ENCODE measurements at regions not wholly inside any gene's neighbourhood (a gene's known extent, or its start where the extent isn't known, plus 50 kb on each side); places are given as distances from the start of the nearest gene placed in this dataset.
"Not testable (repeated sequence)": the region's sequence is repeated elsewhere in the genome, so short reads cannot be mapped to it uniquely, and the experiment has no call there.

DNA sequence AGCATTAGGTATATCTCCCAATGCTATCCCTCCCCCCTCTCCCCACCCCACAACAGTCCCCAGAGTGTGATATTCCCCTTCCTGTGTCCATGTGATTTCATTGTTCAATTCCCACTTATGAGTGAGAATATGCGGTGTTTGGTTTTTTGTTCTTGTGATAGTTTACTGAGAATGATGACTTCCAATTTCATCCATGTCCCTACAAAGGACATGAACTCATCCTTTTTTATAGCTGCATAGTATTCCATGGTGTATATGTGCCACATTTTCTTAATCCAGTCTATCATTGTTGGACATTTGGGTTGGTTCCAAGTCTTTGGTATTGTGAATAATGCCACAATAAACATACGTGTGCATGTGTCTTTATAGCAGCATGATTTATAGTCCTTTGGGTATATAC, 194.6 kb upstream of the WSB1 start:
- ATAC-seq (ENCODE audit: low FRiP score); DNase-seq; H3K27ac ChIP-seq (ENCODE audit: low read depth in 1 of 2, low read length in 2 of 2); H3K36me3 ChIP-seq (ENCODE audit: control insufficient read depth in 1 of 2, insufficient read depth in 2 of 2, low read length in 1 of 2); H3K9me3 ChIP-seq (ENCODE audit: control insufficient read depth, low read length); intact Hi-C loops (cut with DNase I); H3K27me3 ChIP-seq (ENCODE audit: control insufficient read depth in 1 of 2, insufficient read depth in 2 of 2, low read length in 1 of 2); H3K4me3 ChIP-seq (ENCODE audit: low read length in 2 of 2); H3K4me1 ChIP-seq (ENCODE audit: control insufficient read depth in 1 of 2, insufficient read depth in 2 of 2, low read length in 2 of 2): not testable (repeated sequence)
- 75 to 85% methylated on average over 2 of the region's 2 CpGs for WGBS, 2 donors

- H3K36me3 ChIP-seq (ENCODE audit: control insufficient read depth in 1 of 2, insufficient read depth in 2 of 2, low read length in 1 of 2); H3K27ac ChIP-seq (ENCODE audit: low read depth in 1 of 2, low read length in 2 of 2); DNase-seq; H3K27me3 ChIP-seq (ENCODE audit: control insufficient read depth in 1 of 2, insufficient read depth in 2 of 2, low read length in 1 of 2); H3K4me3 ChIP-seq (ENCODE audit: low read length in 2 of 2); H3K4me1 ChIP-seq (ENCODE audit: control insufficient read depth in 1 of 2, insufficient read depth in 2 of 2, low read length in 2 of 2); H3K9me3 ChIP-seq (ENCODE audit: control insufficient read depth, low read length); intact Hi-C loops (cut with DNase I); ATAC-seq (ENCODE audit: low FRiP score): not testable (repeated sequence)
- WGBS, 2 donors, result 88 to 89% methylated on average over 25 to 31 of the region's 31 CpGs
Measured at GRCh38 chr17:27104605-27105221, 189.2 kb upstream of the WSB1 start.

GRCh38 chr17:27105636-27106035, 188.3 kb upstream of the WSB1 start:
- H3K9me3 ChIP-seq (ENCODE audit: control insufficient read depth, low read length), result no peaks in the 10 kb centered on the region
- H3K4me1 ChIP-seq (ENCODE audit: control insufficient read depth in 1 of 2, insufficient read depth in 2 of 2, low read length in 2 of 2), result no peaks in the 10 kb centered on the region
- DNase-seq, result no peak
- no peak for ATAC-seq (ENCODE audit: low FRiP score)
- H3K27ac ChIP-seq (ENCODE audit: low read depth in 1 of 2, low read length in 2 of 2), result no peak overlapping the region
- no peaks in the 10 kb centered on the region for H3K36me3 ChIP-seq (ENCODE audit: control insufficient read depth in 1 of 2, insufficient read depth in 2 of 2, low read length in 1 of 2)
- no peak overlapping the region for H3K4me3 ChIP-seq (ENCODE audit: low read length in 2 of 2)
- H3K27me3 ChIP-seq (ENCODE audit: control insufficient read depth in 1 of 2, insufficient read depth in 2 of 2, low read length in 1 of 2), result no peaks in the 10 kb centered on the region
- 59 to 60% methylated on average over 3 of the region's 3 CpGs for WGBS, 2 donors
- intact Hi-C loops (cut with DNase I), result no loop called here

DNA sequence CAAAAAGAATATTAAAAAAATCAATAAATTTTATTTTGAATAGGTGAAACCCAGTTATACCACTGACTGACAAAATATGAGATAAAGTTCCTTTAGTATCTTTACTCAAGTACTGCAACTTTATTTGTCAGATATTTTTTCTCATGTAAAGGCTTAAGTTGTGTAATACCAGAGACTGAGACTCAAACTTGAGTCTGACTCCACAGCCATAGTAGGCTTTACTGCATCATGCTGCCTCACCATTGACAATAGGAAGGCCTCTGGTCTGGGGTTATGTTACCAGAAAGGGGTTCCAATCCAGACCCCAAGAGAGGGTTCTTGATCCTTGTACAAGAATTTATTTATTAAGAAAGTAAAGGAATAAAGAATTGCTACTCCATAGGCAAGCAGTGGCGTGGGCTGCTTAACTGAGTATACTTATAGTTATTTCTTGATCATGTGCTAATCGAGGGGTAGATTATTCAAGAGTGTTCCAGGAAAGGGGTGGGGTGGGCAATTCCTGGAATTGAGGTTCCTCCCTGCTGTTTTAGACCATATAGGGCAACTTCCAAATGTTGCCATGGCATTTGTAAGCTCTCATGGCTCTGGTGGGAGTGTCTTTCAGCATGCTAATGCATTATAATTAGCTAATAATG, 187.4 kb upstream of the WSB1 start:
- ATAC-seq (ENCODE audit: low FRiP score) (no peak), DNase-seq (no peak)
- Histone ChIP-seq H3K27me3 (ENCODE audit: control insufficient read depth in 1 of 2, insufficient read depth in 2 of 2, low read length in 1 of 2) (no peaks in the 10 kb centered on the region), H3K27ac (ENCODE audit: low read depth in 1 of 2, low read length in 2 of 2) (no peak overlapping the region), H3K4me3 (ENCODE audit: low read length in 2 of 2) (no peak overlapping the region), H3K36me3 (ENCODE audit: control insufficient read depth in 1 of 2, insufficient read depth in 2 of 2, low read length in 1 of 2) (no peaks in the 10 kb centered on the region), H3K4me1 (ENCODE audit: control insufficient read depth in 1 of 2, insufficient read depth in 2 of 2, low read length in 2 of 2) (no peaks in the 10 kb centered on the region), H3K9me3 (ENCODE audit: control insufficient read depth, low read length) (no peaks in the 10 kb centered on the region)
- WGBS, 2 donors, result 39 to 55% methylated on average over 2 of the region's 2 CpGs
- intact Hi-C loops (cut with DNase I), result no loop called here

DNA sequence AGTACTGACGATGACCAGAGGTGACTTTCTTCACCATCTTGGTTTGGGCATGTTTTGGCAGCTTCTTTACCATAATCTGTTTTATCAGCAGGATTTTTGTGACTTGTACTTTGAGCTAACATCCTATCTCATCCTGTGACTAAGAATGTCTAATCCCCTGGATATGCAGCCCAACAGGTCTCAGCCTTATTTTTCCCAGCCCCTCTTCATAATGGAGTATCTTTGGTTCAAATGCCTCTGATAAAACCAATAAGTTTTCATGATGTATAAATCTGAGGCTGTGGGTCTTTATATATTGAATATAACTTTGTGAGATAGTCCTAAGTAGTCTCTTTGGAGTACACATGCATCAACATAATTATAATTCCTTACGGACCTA, 186.9 kb upstream of the WSB1 start:
- H3K4me3 ChIP-seq (ENCODE audit: low read length in 2 of 2), result no peak overlapping the region
- no peaks in the 10 kb centered on the region for H3K27me3 ChIP-seq (ENCODE audit: control insufficient read depth in 1 of 2, insufficient read depth in 2 of 2, low read length in 1 of 2)
- WGBS, 2 donors, result 53 to 63% methylated on average over 2 of the region's 2 CpGs
- DNase-seq (no peak), ATAC-seq (ENCODE audit: low FRiP score) (no peak)
- H3K36me3 ChIP-seq (ENCODE audit: control insufficient read depth in 1 of 2, insufficient read depth in 2 of 2, low read length in 1 of 2), result no peaks in the 10 kb centered on the region
- intact Hi-C loops (cut with DNase I), result no loop called here
- H3K4me1 ChIP-seq (ENCODE audit: control insufficient read depth in 1 of 2, insufficient read depth in 2 of 2, low read length in 2 of 2), result no peaks in the 10 kb centered on the region
- no peak overlapping the region for H3K27ac ChIP-seq (ENCODE audit: low read depth in 1 of 2, low read length in 2 of 2)
- no peaks in the 10 kb centered on the region for H3K9me3 ChIP-seq (ENCODE audit: control insufficient read depth, low read length)

DNA sequence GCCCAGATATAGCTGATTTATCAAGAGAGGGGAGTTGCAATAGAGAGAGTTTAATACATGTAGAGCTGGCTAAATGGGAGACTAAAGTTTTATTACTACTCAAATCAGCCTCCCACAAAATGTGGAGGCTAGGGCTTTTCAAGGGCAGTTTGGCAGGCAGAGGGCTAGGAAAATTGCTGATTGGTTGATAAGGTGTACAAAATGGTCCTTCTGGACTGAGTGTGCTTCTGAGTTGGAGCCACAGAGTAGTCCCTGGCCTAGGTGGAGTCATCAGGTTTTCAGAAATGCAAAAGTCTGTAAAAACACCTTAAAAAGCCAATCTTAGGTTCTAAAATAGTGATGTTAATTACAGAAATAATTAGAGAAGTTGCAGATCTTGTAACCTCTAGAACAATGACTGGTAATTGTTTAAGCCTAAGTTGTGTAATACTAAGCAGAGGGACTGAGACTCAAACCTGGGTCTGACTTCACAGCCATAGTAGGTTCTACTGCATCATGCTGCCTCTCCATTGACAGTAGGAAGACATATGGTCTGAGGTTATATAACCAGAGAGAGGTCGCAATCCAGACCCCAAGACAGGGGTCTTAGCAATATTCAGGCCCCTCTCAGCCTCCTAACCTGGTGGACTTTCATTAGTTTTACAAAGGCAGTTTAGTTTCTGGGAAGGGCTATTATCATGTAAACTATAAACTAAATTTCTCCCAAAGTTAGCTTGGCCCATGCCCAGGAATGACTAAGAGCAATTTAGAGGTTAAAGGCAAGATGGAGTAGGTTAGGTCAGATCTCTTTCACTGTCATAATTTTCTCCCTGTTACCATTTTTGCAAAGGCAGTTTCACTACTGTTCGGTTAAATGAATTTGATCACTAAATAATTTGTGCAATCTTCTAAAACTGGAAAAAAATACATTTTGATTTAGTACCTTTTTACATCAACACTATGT, 186.3 kb upstream of the WSB1 start:
- H3K27me3 ChIP-seq (ENCODE audit: control insufficient read depth in 1 of 2, insufficient read depth in 2 of 2, low read length in 1 of 2); H3K4me3 ChIP-seq (ENCODE audit: low read length in 2 of 2); ATAC-seq (ENCODE audit: low FRiP score); H3K9me3 ChIP-seq (ENCODE audit: control insufficient read depth, low read length); H3K36me3 ChIP-seq (ENCODE audit: control insufficient read depth in 1 of 2, insufficient read depth in 2 of 2, low read length in 1 of 2); H3K27ac ChIP-seq (ENCODE audit: low read depth in 1 of 2, low read length in 2 of 2); intact Hi-C loops (cut with DNase I); H3K4me1 ChIP-seq (ENCODE audit: control insufficient read depth in 1 of 2, insufficient read depth in 2 of 2, low read length in 2 of 2); DNase-seq: not testable (repeated sequence)
- WGBS, 2 donors, result 57 to 60% methylated on average over 2 of the region's 2 CpGs

GRCh38 chr17:27109346-27109745, 184.6 kb upstream of the WSB1 start:
- no peak for ATAC-seq (ENCODE audit: low FRiP score)
- intact Hi-C loops (cut with DNase I), result no loop called here
- Histone ChIP-seq H3K4me3 (ENCODE audit: low read length in 2 of 2) (no peak overlapping the region), H3K4me1 (ENCODE audit: control insufficient read depth in 1 of 2, insufficient read depth in 2 of 2, low read length in 2 of 2) (no peaks in the 10 kb centered on the region), H3K9me3 (ENCODE audit: control insufficient read depth, low read length) (no peaks in the 10 kb centered on the region), H3K27me3 (ENCODE audit: control insufficient read depth in 1 of 2, insufficient read depth in 2 of 2, low read length in 1 of 2) (no peaks in the 10 kb centered on the region), H3K27ac (ENCODE audit: low read depth in 1 of 2, low read length in 2 of 2) (no peak overlapping the region), H3K36me3 (ENCODE audit: control insufficient read depth in 1 of 2, insufficient read depth in 2 of 2, low read length in 1 of 2) (no peaks in the 10 kb centered on the region)
- DNase-seq, result no peak

DNA sequence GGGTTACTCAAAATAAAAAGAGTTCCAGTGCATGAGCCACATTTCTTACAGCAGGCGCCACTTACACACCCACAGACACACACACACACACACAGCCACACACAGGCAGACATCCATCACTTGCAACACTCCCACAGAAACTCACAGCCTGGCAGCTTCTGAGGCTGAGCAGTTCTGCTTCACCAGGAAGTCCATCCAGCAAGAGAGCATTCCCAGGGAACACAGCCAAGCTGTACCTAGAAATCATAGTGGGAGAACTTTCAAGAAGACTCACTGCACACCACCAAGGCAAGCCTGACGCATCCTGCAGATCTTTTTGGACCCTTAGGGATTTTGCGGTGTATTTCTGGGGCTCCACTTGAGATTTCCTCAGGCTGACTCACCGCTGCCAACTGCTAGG, 140.9 kb upstream of the WSB1 start:
- Histone ChIP-seq H3K4me3 (ENCODE audit: low read length in 2 of 2) (no peak overlapping the region), H3K27me3 (ENCODE audit: control insufficient read depth in 1 of 2, insufficient read depth in 2 of 2, low read length in 1 of 2) (no peaks in the 10 kb centered on the region), H3K27ac (ENCODE audit: low read depth in 1 of 2, low read length in 2 of 2) (no peak overlapping the region), H3K9me3 (ENCODE audit: control insufficient read depth, low read length) (no peaks in the 10 kb centered on the region), H3K4me1 (ENCODE audit: control insufficient read depth in 1 of 2, insufficient read depth in 2 of 2, low read length in 2 of 2) (no peaks in the 10 kb centered on the region), H3K36me3 (ENCODE audit: control insufficient read depth in 1 of 2, insufficient read depth in 2 of 2, low read length in 1 of 2) (no peaks in the 10 kb centered on the region)
- ATAC-seq (ENCODE audit: low FRiP score), result no peak
- 79 to 85% methylated on average over 4 of the region's 4 CpGs for WGBS, 2 donors
- no peak for DNase-seq
- intact Hi-C loops (cut with DNase I), result no loop called here

- DNase-seq, result no peak
- intact Hi-C loops (cut with DNase I), result no loop called here
- no peaks in the 10 kb centered on the region for H3K27me3 ChIP-seq (ENCODE audit: control insufficient read depth in 1 of 2, insufficient read depth in 2 of 2, low read length in 1 of 2)
- no peaks in the 10 kb centered on the region for H3K36me3 ChIP-seq (ENCODE audit: control insufficient read depth in 1 of 2, insufficient read depth in 2 of 2, low read length in 1 of 2)
- no peak overlapping the region for H3K27ac ChIP-seq (ENCODE audit: low read depth in 1 of 2, low read length in 2 of 2)
- no peaks in the 10 kb centered on the region for H3K4me1 ChIP-seq (ENCODE audit: control insufficient read depth in 1 of 2, insufficient read depth in 2 of 2, low read length in 2 of 2)
- ATAC-seq (ENCODE audit: low FRiP score), result no peak
- WGBS, 2 donors, result 91% methylated on average over 15 of the region's 15 CpGs
- H3K9me3 ChIP-seq (ENCODE audit: control insufficient read depth, low read length), result no peaks in the 10 kb centered on the region
- H3K4me3 ChIP-seq (ENCODE audit: low read length in 2 of 2), result no peak overlapping the region
Measured at GRCh38 chr17:27155866-27156265, 138.0 kb upstream of the WSB1 start.

All from aorta (tissue), 5 donors.